Upper lobe of left lung (tissue), 4 donors: ENCODE measurements at regions not wholly inside any gene's neighbourhood (a gene's known extent, or its start where the extent isn't known, plus 50 kb on each side); places are given as distances from the start of the nearest gene placed in this dataset.

ENCODE experiments used
- CTCF ChIP-seq, 6 experiments: fragments of 450-650 bp in 4 of 6; fragments of 200-600 bp in 2 of 6; sonication (generic) in 2 of 6; IDR thresholded peaks; one replicate each; pipeline ENCODE4 v1.5.1; 2016 to 2019; ENCODE audit warnings: antibody characterized with exemption in 6 of 6
- EP300 ChIP-seq, 4 donors: sonication (generic); formaldehyde crosslinking; IDR thresholded peaks; one replicate each; pipeline ENCODE4 v1.5.1; 2017; ENCODE audit warnings: antibody characterized with exemption in 4 of 4, control low read depth in 2 of 4
- POLR2A ChIP-seq, 4 donors: fragments of 450-650 bp; IDR thresholded peaks; one replicate each; pipeline ENCODE4 v1.5.1; 2016 to 2017; ENCODE audit warnings: antibody characterized with exemption in 4 of 4, mild to moderate bottlenecking in 2 of 4

GRCh38 chr3:182455011-182455410, 338.3 kb upstream of the ATP11B start:
- no peak for TF ChIP-seq CTCF (IDR thresholded peaks at IDR 0.05)
- no peak for TF ChIP-seq EP300 (IDR thresholded peaks at IDR 0.05)
- TF ChIP-seq POLR2A (IDR thresholded peaks at IDR 0.05) = no peak
